ENCODE measurements at regions not wholly inside any gene's neighbourhood (a gene's known extent, or its start where the extent isn't known, plus 50 kb on each side); places are given as distances from the start of the nearest gene placed in this dataset.
"Not testable (repeated sequence)": the region's sequence is repeated elsewhere in the genome, so short reads cannot be mapped to it uniquely, and the experiment has no call there.

GRCh38 chr1:8153961-8154360, 127.9 kb upstream of the ERRFI1 start:
- FAIRE-seq (no peak), DNase-seq (ENCODE audit: extremely low spot score, insufficient read length, low read depth) (no peak)

GRCh38 chr1:8152731-8153702, 126.9 kb upstream of the ERRFI1 start:
- FAIRE-seq (no peak), DNase-seq (ENCODE audit: extremely low spot score, insufficient read length, low read depth) (no peak)

- DNase-seq (ENCODE audit: extremely low spot score, insufficient read length, low read depth) (no peak), FAIRE-seq (no peak)
Observed at GRCh38 chr1:8151647-8152046, 125.5 kb upstream of the ERRFI1 start.

- DNase-seq (ENCODE audit: extremely low spot score, insufficient read length, low read depth); FAIRE-seq: not testable (repeated sequence)
Observed at GRCh38 chr1:8149756-8150155, 123.6 kb upstream of the ERRFI1 start.

- DNase-seq (ENCODE audit: extremely low spot score, insufficient read length, low read depth) (no peak), FAIRE-seq (no peak)
Observed at GRCh38 chr1:8147956-8148355, 121.8 kb upstream of the ERRFI1 start.

GRCh38 chr1:8146257-8146855, 120.2 kb upstream of the ERRFI1 start:
- FAIRE-seq (no peak), DNase-seq (ENCODE audit: extremely low spot score, insufficient read length, low read depth) (no peak)

- DNase-seq (ENCODE audit: extremely low spot score, insufficient read length, low read depth) (no peak), FAIRE-seq (no peak)
Observed at GRCh38 chr1:8145545-8146202, 119.6 kb upstream of the ERRFI1 start.

GRCh38 chr1:8144323-8144722, 118.2 kb upstream of the ERRFI1 start:
- DNase-seq (ENCODE audit: extremely low spot score, insufficient read length, low read depth) (no peak), FAIRE-seq (no peak)

GRCh38 chr1:8142955-8143629, 117.0 kb upstream of the ERRFI1 start:
- DNase-seq (ENCODE audit: extremely low spot score, insufficient read length, low read depth) (no peak), FAIRE-seq (no peak)

GRCh38 chr1:8139941-8140340, 113.8 kb upstream of the ERRFI1 start:
- DNase-seq (ENCODE audit: extremely low spot score, insufficient read length, low read depth) (no peak), FAIRE-seq (no peak)

GRCh38 chr1:8139383-8139782, 113.3 kb upstream of the ERRFI1 start:
- DNase-seq (ENCODE audit: extremely low spot score, insufficient read length, low read depth) (no peak), FAIRE-seq (no peak)

- DNase-seq (ENCODE audit: extremely low spot score, insufficient read length, low read depth) (no peak), FAIRE-seq (no peak)
Observed at GRCh38 chr1:8138673-8139072, 112.6 kb upstream of the ERRFI1 start.

- FAIRE-seq (no peak), DNase-seq (ENCODE audit: extremely low spot score, insufficient read length, low read depth) (no peak)
Observed at GRCh38 chr1:8137481-8138244, 111.6 kb upstream of the ERRFI1 start.

- FAIRE-seq = no peak
- no peak for DNase-seq (ENCODE audit: extremely low spot score, insufficient read length, low read depth)
Observed at GRCh38 chr1:8136766-8137165, 110.7 kb upstream of the ERRFI1 start.

- no peak for DNase-seq (ENCODE audit: extremely low spot score, insufficient read length, low read depth)
- no peak for FAIRE-seq
Observed at GRCh38 chr1:8135250-8135649, 109.1 kb upstream of the ERRFI1 start.

GRCh38 chr1:8134546-8135235, 108.6 kb upstream of the ERRFI1 start:
- no peak for DNase-seq (ENCODE audit: extremely low spot score, insufficient read length, low read depth)
- no peak for FAIRE-seq

GRCh38 chr1:8133657-8134430, 107.7 kb upstream of the ERRFI1 start:
- FAIRE-seq (no peak), DNase-seq (ENCODE audit: extremely low spot score, insufficient read length, low read depth) (no peak)

- no peak for FAIRE-seq
Observed at GRCh38 chr1:8133190-8133589, 107.1 kb upstream of the ERRFI1 start.

More at GRCh38 chr1:8133190-8133589, 107.1 kb upstream of the ERRFI1 start:
- DNase-seq (ENCODE audit: extremely low spot score, insufficient read length, low read depth) = no peak

All from GM18507 (cell line).